PC-9 (cell line): ENCODE measurements at regions not wholly inside any gene's neighbourhood (a gene's known extent, or its start where the extent isn't known, plus 50 kb on each side); places are given as distances from the start of the nearest gene placed in this dataset.

Experiments used
- CTCF ChIP-seq: fragments of 200-600 bp; sonication (generic); conservative IDR thresholded peaks from 2 replicates; pipeline ENCODE4 v1.6.1; 2017; ENCODE audit warnings: mixed run types, antibody characterized with exemption, mild to moderate bottlenecking, moderate library complexity
- EZH2 ChIP-seq: fragments of 200-600 bp; sonication (generic); IDR thresholded peaks from 2 replicates; pipeline ENCODE4 v1.8.0; 2017; ENCODE audit warnings: antibody characterized with exemption, low read depth

GRCh38 chrX:155666741-155667140 lies 54.0 kb upstream of the TMLHE start:
- TF ChIP-seq CTCF (no peak), EZH2 (no peak)
